ENCODE measurements at regions not wholly inside any gene's neighbourhood (a gene's known extent, or its start where the extent isn't known, plus 50 kb on each side); places are given as distances from the start of the nearest gene placed in this dataset.

- TF ChIP-seq ZBTB33 (IDR thresholded peaks at IDR 0.05; ENCODE audit: extremely low read depth, insufficient replicate concordance, low read length) (no peak), FOSL1 (IDR thresholded peaks at IDR 0.05; ENCODE audit: low read depth) (no peak), SP1 (IDR thresholded peaks at IDR 0.05; ENCODE audit: low read depth) (no peak), CTCF (IDR thresholded peaks at IDR 0.05 in 2 of 3, conservative IDR thresholded peaks at IDR 0.05 in 1 of 3; ENCODE audit: borderline replicate concordance in 1 of 3, insufficient read depth in 1 of 3, low read depth in 2 of 3, low read length in 2 of 3) (no peak), CEBPB (IDR thresholded peaks at IDR 0.05; ENCODE audit: low read depth) (no peak), ZNF274 (IDR thresholded peaks at IDR 0.05; ENCODE audit: low read depth, low read length) (no peak), ZFX (IDR thresholded peaks at IDR 0.05) (no peak), EZH2 (IDR thresholded peaks at IDR 0.05) (no peak), POLR2AphosphoS5 (IDR thresholded peaks at IDR 0.05; ENCODE audit: low read depth, low read length) (no peak)
These were observed 205.5 kb downstream of the UBE2E3 start (continued) for GRCh38 chr2:181185948-181186347.

GRCh38 chr2:181188605-181189004 lies 208.2 kb downstream of the UBE2E3 start:
- H3K4me3 ChIP-seq (replicated peaks in 1 of 2; ENCODE audit: low read depth in 1 of 2, low read length in 2 of 2), result no peak overlapping the region
- no peak overlapping the region for H3K9ac ChIP-seq (ENCODE audit: low read length)
- no peaks in the 10 kb centered on the region for H3K4me1 ChIP-seq (ENCODE audit: control insufficient read depth in 1 of 2, insufficient read depth in 2 of 2, low read length in 2 of 2)
- ChIA-PET CTCF (no interaction called here), RAD21 (ENCODE audit: low non-redundant PET in 1 of 2, low total read pairs in 2 of 2, uncharacterized antibody in 2 of 2, unreplicated experiment in 2 of 2) (no interaction called here), POLR2A (no interaction called here)
- no peaks in the 10 kb centered on the region for H3K9me2 ChIP-seq (ENCODE audit: insufficient read depth)
- no peaks in the 10 kb centered on the region for H3K9me3 ChIP-seq (ENCODE audit: control insufficient read depth in 1 of 2, insufficient read depth in 1 of 2, low read depth in 1 of 2, low read length in 2 of 2)
- no peak overlapping the region for H3K4me2 ChIP-seq (ENCODE audit: low read length)
- H3K27me3 ChIP-seq (ENCODE audit: insufficient read depth, low read length), result no peaks in the 10 kb centered on the region
- intact Hi-C loops (cut with micrococcal nuclease), result no loop called here
- no peaks in the 10 kb centered on the region for H3K79me2 ChIP-seq (ENCODE audit: insufficient read depth, low read length)
- no peaks in the 10 kb centered on the region for H3K36me3 ChIP-seq (ENCODE audit: control insufficient read depth in 1 of 2, insufficient read depth in 2 of 2, low read length in 2 of 2)
- no peak for DNase-seq (ENCODE audit: low read depth, low spot score)
- H3K27ac ChIP-seq (ENCODE audit: low read depth, low read length), result no peak overlapping the region
- no TSS peak for BruUV-seq (replicated peaks)
- no peaks in the 10 kb centered on the region for H4K20me1 ChIP-seq (ENCODE audit: insufficient read depth)
- TF ChIP-seq REST (IDR thresholded peaks at IDR 0.05; ENCODE audit: low read depth) (no peak), SP1 (IDR thresholded peaks at IDR 0.05; ENCODE audit: low read depth) (no peak), ZBTB33 (IDR thresholded peaks at IDR 0.05; ENCODE audit: extremely low read depth, insufficient replicate concordance, low read length) (no peak), YY1 (IDR thresholded peaks at IDR 0.05; ENCODE audit: extremely low read depth, insufficient replicate concordance, low read depth, low read length) (no peak), ATF3 (IDR thresholded peaks at IDR 0.05) (no peak), FOSL1 (IDR thresholded peaks at IDR 0.05; ENCODE audit: low read depth) (no peak)
- no peak for ATAC-seq
- no peak overlapping the region for H2AFZ ChIP-seq (ENCODE audit: low read depth, low read length, poor library complexity, severe bottlenecking)

Data from HCT116 (cell line).